DMS79 treated with DMSO at 0.1 percent for 48 hours (cell line): ENCODE measurements at regions not wholly inside any gene's neighbourhood (a gene's known extent, or its start where the extent isn't known, plus 50 kb on each side); places are given as distances from the start of the nearest gene placed in this dataset.

Experiments used
- DNase-seq: peaks from one replicate; lab custom pipeline; 2025; lab: John Stamatoyannopoulos, UW

DNA sequence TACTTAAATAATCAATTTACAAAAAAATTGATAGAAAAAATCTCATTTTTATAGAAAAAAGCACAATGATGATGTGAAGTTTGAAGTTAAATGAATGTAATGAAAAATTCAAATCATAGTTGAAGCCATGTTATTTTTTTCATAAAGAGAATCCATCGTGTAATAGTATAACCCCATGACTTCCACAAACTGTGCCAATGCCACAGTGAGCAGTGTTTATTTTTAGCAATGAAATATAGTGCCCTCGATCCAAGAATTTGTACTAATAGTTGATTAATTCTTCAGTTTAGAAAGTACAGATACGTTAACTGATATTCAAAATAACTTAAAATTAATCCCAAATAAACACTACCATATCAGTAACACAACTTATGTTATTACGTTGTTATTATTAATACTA is 225.9 kb downstream of the PTPRC start:
- DNase-seq = no peak

DNA sequence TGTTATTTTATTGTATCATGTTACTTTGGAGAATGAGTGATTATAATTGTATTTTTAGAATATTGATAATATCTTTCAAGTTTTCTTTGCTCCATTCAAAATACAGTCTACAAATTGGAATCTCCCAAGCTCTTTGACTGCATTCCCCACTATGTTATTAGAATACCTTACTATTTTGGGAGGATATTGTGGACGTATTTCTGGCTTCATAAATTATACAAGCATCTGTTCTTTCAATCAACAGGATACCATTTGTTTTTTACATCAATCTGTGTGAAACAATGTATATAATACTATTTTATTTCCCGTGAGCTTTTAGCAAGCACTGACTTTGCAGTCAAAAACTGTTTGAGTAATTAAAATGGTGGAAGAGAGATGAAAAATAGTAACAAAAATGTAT is 226.5 kb downstream of the PTPRC start:
- no peak for DNase-seq

GRCh38 chr1:198867182-198867581 is 228.3 kb downstream of the PTPRC start:
- DNase-seq = no peak

DNA sequence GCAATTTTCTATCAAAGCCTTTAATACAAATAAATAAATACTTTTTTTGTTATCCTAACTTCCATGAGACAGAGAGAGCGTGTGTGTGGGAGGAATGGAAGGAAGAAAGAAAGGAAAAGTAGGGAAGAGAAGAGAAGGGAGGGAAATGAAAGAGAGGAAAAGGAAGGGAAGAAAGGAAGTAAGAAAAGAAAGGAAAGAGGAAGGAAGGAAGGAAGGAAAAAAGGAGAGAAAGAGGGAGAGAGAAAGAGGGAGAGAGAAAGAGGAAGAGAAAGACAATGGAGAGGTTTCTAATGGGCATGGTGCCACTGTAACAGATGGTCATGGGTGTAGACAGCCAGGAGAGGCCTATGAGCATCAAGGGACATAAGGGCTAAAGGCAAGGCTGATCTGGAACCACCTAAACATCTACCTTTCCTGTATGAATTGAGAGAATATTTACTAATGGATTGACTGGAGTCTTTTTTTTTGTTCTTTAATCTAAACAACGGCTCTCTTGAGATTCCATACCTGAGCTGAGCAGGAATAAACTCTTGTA is 234.9 kb downstream of the PTPRC start:
- DNase-seq = no peak

GRCh38 chr1:198876371-198876871 is 237.6 kb downstream of the PTPRC start:
- no peak for DNase-seq

- DNase-seq = no peak
Observed at GRCh38 chr1:198878566-198878965, 239.7 kb downstream of the PTPRC start.

GRCh38 chr1:198879711-198880306 is 241.0 kb downstream of the PTPRC start:
- DNase-seq = no peak

DNA sequence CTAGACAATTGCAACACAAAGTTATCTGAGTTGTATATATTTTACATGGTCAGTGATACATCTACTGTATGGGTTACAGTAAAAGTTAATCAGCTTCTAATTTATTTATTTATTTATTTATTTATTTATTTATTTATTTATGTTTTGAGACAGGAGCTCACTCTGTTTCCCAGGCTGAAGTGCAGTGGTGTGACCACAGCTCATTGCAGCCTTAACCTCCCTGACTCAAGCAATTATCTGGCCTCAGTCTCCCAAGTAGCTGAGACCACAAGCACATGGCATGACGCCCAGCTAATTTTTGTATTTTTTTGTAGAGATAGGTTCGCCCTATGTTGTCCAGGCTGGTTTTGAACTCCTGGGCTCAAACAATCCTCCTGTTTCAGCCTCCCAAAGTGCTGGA is 241.6 kb downstream of the PTPRC start:
- no peak for DNase-seq

DNA sequence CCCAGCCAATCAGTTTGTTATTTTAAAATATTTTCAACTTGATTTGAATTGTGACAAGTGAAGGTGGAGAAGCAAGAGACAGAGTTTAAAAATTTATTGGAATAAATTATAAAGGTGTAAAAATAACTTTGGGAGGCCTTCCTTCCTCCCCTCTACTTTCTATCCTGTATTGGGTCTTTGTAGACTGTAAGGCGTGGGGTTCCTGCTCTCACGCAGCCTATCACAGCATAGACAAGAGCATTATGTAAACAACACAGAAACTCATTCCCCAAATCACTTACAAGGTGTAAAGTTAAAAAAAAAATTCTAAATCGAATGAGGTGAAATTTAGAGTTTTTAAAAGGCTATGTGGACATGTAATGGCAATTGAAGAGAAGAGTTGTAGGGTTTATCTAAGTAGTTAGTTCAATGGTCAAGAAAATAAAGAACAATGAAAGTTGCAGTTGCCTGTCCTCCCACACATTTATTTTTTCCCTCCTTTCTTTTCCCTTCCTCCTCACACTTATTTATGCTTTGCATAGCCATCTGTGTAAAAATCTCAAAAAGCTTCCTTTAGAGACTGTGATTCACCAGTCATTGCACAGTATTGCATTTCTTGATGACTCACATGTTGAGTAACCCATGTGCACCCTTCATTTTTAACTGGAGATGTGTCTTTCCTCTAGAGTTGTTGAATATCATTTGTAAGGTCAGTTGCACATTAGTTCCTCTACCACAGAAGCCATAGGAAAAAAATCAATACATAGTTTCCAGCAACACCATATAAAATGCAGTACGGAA is 242.2 kb downstream of the PTPRC start:
- DNase-seq = no peak

GRCh38 chr1:198883184-198883583 is 244.3 kb downstream of the PTPRC start:
- no peak for DNase-seq

DNA sequence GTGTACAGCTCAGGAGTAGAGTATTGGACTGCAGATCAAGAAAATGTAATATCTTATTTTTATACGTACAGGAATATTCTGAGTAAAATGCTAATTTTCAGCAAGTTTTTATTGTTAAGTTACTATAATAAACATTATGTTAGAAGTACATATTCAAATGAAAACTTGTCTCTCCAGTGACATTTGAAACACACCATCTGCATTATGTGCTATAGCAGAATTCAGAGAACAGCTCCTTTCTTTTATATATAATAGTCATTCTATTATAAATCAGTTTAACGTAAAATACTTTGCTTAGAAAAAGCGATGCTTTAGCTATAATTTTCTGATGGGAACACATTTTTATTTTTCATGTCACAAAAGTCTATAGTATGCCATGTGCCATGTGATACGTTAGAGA is 249.0 kb downstream of the PTPRC start:
- no peak for DNase-seq

GRCh38 chr1:198888379-198888943 is 249.6 kb downstream of the PTPRC start:
- no peak for DNase-seq

DNA sequence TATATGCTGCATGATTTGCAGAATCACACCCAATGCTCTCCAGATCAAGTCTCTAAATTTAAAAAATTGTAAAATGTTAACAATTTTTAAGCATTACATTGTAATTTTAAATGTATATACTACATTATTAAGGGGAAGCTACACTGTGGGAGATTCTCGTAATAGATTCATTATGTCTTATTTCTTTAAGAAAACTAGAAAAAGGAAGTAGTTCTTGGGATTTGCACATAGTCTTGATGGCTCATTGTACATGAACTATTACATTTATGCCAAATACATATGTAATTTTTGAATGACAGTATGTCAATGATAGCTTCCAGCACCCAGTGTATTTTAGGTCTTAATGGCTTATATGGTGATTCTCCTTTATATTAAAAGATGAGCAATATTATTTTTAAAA is 250.3 kb downstream of the PTPRC start:
- no peak for DNase-seq

DNA sequence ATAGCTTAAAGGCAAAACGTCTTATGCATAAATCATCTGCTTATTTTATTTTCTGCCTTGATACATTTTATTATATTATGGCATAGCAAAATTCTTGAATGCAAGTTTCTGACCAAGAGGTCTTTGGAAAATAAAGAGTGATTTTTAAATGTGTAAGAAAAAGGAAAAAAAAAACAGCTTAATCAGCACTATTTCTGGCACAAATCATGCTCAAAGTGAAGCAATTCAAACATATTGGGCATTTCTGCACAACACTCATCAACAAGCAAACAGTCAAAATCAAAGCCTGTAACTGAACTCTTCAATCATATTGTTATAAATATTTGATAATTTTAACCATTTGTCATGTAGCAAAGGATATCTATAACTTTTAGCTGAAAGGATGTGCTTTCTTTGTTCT is 250.9 kb downstream of the PTPRC start:
- no peak for DNase-seq

DNA sequence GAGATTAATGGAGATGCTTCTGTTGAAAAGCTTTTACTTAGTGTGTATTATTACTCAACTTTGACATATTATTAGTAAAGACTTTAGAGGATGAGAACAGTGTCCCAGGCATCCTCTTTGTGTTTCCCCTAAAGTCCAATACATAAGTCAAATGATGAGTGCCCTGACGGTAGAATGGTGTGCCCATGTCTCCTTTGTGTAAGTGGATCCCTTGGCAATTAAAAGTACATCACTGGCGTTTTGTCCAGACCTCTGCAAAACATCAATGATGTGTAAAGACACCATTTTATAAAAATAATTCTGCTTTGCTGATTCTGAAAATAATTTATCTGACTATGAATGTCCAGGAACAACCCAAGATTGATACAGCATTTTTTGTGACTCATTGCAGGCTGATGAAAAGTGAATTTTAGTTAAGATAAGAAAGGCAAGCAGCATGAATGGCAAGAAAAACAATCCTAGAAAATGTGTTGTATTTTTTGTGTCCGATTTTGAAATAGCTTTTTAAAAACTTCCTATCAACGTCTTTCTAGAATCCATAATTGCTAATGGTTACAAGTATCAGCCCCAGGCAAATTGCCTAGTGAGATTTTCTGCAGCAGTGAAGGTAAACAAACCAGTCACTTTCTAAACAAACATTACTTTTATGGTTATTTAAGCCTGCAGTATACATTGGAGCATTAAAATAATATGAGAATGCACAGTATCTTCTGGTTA is 251.5 kb downstream of the PTPRC start:
- no peak for DNase-seq

- no peak for DNase-seq
Observed at GRCh38 chr1:198892065-198892464, 253.2 kb downstream of the PTPRC start.

DNA sequence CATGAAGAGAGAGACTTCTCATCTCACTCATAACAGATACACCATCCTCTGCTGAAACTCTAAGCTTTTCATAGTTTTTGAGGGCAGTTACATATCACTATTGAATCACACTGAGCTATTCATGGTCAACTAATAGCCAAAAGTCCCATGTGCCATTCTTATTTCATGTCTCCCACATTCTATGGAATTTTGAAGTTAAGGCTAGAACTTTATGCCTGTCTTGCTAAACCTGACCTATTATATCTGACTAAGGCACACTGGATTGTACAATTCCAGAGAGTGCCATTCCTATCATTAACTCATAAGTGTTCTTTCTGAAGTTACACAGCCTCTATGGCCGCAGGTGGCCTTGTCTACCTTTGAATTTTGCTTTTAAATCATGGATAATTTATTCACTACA is 254.3 kb downstream of the PTPRC start:
- DNase-seq = no peak

DNA sequence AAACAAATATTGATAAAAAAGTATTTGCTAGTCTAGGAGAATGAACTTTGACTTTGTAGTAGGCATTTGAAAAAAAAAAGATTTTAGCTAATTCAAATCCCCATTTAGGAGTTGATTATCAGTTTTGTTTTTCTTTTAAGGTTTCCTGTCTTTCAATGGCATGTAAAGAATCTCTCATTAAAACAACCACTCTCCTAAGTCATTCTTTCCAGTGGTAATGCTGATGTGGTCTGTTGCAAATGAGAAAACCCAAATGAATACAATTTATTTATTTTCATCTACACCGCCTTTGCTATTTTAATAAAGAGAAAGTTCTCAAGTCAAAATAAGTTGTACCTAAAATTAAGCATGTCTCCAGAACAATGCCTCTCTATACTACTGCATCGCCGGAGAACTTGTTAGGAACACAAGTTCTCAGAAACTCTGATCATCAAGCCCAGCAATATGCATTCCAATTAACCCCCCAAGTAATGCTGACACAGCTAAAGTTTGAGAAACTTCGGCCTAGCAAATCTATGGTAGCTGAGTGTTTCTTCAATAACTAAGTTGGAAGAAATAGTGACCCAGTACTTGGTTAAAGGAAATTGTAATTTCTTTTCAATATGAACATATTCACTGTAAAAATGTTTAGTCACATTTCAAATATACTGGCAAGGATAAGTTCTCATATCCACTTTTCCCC is 255.1 kb downstream of the PTPRC start:
- DNase-seq = no peak

- no peak for DNase-seq
Observed at GRCh38 chr1:198901266-198901665, 262.4 kb downstream of the PTPRC start.

DNA sequence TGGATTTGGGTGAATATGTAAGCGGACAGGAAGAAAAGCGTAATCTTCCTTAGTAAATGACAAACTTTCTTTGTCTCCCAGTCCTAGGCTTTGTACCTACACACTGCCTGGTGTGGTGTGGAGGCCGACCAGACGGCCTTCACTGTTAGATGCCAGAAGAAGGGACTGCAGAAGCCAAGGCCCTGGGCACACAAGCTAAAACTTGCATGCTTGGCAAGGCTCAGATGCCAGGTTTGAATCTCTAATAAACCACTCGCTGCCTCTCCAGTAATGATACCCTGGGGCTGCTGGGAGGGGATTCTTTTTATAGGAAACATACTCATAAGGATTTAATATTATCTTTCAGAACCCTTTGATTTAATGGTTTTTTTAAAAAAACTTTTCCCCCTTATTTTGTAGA is 263.8 kb downstream of the PTPRC start:
- no peak for DNase-seq

DNA sequence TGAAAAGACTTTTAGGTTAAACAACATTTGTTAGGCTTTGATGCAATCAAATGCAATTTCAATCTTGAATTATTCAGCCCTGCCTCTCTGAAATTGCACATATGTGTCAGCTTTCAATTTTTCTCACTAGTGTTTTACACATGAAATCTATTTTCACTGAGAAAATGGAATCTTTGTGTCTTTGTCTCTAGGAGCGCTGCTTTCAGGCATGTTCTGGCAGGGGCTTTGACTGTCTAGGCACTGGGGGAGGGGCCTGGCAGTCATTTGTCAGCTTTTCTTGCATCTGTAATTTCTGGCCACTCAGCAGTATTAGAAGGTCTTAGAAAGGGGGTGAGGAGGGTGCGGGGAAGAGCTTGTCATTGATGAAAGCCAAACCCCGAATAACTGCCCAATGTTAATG is 264.4 kb downstream of the PTPRC start:
- no peak for DNase-seq

GRCh38 chr1:198903621-198904020 is 264.8 kb downstream of the PTPRC start:
- no peak for DNase-seq
